HG03521 (cell line): ENCODE measurements at regions not wholly inside any gene's neighbourhood (a gene's known extent, or its start where the extent isn't known, plus 50 kb on each side); places are given as distances from the start of the nearest gene placed in this dataset.

Experiments
- ATAC-seq: cut with Tn5 transposase; IDR thresholded peaks from one replicate; pipeline ENCODE4 v1.9.1; 2021; ENCODE audit warnings: mild to moderate bottlenecking, moderate library complexity; ENCODE audit not compliant: unreplicated experiment

GRCh38 chr7:125592331-125592730, 662.7 kb upstream of the POT1 start:
- ATAC-seq: no peak

GRCh38 chr7:125573126-125573525, 643.5 kb upstream of the POT1 start:
- no peak for ATAC-seq

GRCh38 chr7:125572414-125572813, 642.8 kb upstream of the POT1 start:
- ATAC-seq: no peak

GRCh38 chr7:125568799-125569198, 639.2 kb upstream of the POT1 start:
- ATAC-seq: peak; percentile 97

- no peak for ATAC-seq
Measured at GRCh38 chr7:125567686-125568085, 638.1 kb upstream of the POT1 start.

- no peak for ATAC-seq
Measured at GRCh38 chr7:125563964-125564529, 634.4 kb upstream of the POT1 start.

GRCh38 chr7:125563557-125563956, 633.9 kb upstream of the POT1 start:
- ATAC-seq: no peak

- ATAC-seq: no peak
Measured at GRCh38 chr7:125561006-125561405, 631.4 kb upstream of the POT1 start.

GRCh38 chr7:125559921-125560320, 630.3 kb upstream of the POT1 start:
- no peak for ATAC-seq

- ATAC-seq: no peak
Measured at GRCh38 chr7:125555916-125556315, 626.3 kb upstream of the POT1 start.

- ATAC-seq: no peak
Measured at GRCh38 chr7:125551008-125551407, 621.4 kb upstream of the POT1 start.

GRCh38 chr7:125547505-125547904, 617.9 kb upstream of the POT1 start:
- no peak for ATAC-seq

GRCh38 chr7:125530553-125530952, 600.9 kb upstream of the POT1 start:
- no peak for ATAC-seq

- no peak for ATAC-seq
Measured at GRCh38 chr7:125529249-125529648, 599.6 kb upstream of the POT1 start.

- ATAC-seq: no peak
Measured at GRCh38 chr7:125526958-125527357, 597.3 kb upstream of the POT1 start.

- no peak for ATAC-seq
Measured at GRCh38 chr7:125526092-125526491, 596.5 kb upstream of the POT1 start.

- ATAC-seq: no peak
Measured at GRCh38 chr7:125516194-125516593, 586.6 kb upstream of the POT1 start.

GRCh38 chr7:125512373-125512772, 582.7 kb upstream of the POT1 start:
- no peak for ATAC-seq

GRCh38 chr7:125511310-125511709, 581.7 kb upstream of the POT1 start:
- ATAC-seq: no peak

- no peak for ATAC-seq
Measured at GRCh38 chr7:125506331-125506730, 576.7 kb upstream of the POT1 start.

GRCh38 chr7:125504848-125505247, 575.2 kb upstream of the POT1 start:
- ATAC-seq: no peak

GRCh38 chr7:125495997-125496396, 566.4 kb upstream of the POT1 start:
- ATAC-seq: no peak

- ATAC-seq: no peak
Measured at GRCh38 chr7:125492521-125492920, 562.9 kb upstream of the POT1 start.
